Adrenal gland (tissue), 9 donors: ENCODE measurements at regions not wholly inside any gene's neighbourhood (a gene's known extent, or its start where the extent isn't known, plus 50 kb on each side); places are given as distances from the start of the nearest gene placed in this dataset.

ENCODE experiments used
- DNase-seq, 7 donors: peaks; one replicate each; pipeline ENCODE4 v3.0.0-alpha.2; 2019 to 2020
- H3K27ac ChIP-seq, 5 donors: fragments of 200-600 bp; sonication (generic) in 4 of 5; 1 replicate in 3 of 5; 2 replicates in 2 of 5; pipeline versions ENCODE4 v1.5.1 to v1.8.0; 2016 to 2020; ENCODE audit warnings: mild to moderate bottlenecking in 1 of 5
- H3K27me3 ChIP-seq: fragments of 200-600 bp; 2 replicates; pipeline ENCODE4 v1.8.0; 2021
- H3K36me3 ChIP-seq, 2 donors: fragments of 200-600 bp; replicated peaks in 1 of 2; 1 replicate in 1 of 2; 2 replicates in 1 of 2; pipeline versions ENCODE4 v1.5.1 to v1.8.0; 2018 to 2022
- H3K4me1 ChIP-seq, 2 donors: fragments of 200-600 bp; replicated peaks in 1 of 2; 1 replicate in 1 of 2; 2 replicates in 1 of 2; pipeline versions ENCODE4 v1.5.1 to v1.8.0; 2018 to 2021
- H3K4me3 ChIP-seq, 4 donors: fragments of 200-600 bp; sonication (generic) in 3 of 4; one replicate each; pipeline ENCODE4 v1.5.1; 2016 to 2018
- H3K9me3 ChIP-seq, 3 donors: fragments of 200-600 bp; sonication (generic) in 1 of 3; replicated peaks in 1 of 3; 1 replicate in 2 of 3; 2 replicates in 1 of 3; pipeline versions ENCODE4 v1.5.1 to v1.8.0; 2016 to 2021
- POLR2A ChIP-seq, 2 donors: fragments of 450-650 bp; IDR thresholded peaks; one replicate each; pipeline ENCODE4 v1.6.1; 2017; ENCODE audit warnings: antibody characterized with exemption in 2 of 2, mild to moderate bottlenecking in 2 of 2, moderate library complexity in 1 of 2
- WGBS, 4 donors: extraction: QIAGEN DNeasy Blood & Tissue Kit in 2 of 4; methylation state at CpG; one replicate each; pipeline versions ENCODE4 v1.1.5 to v1.1.7; 2013 to 2017; 5-methylcytosine and 5-hydroxymethylcytosine counted together
- intact Hi-C, 2 donors: fragments of 100-400 bp; cut with DNase I; formaldehyde crosslinking; loops; one replicate each; pipeline versions ENCODE4 v1.14.1 to v1.15.0; 2022 to 2023
- TF ChIP-seq, protein P1 (sequence below), 6 experiments: fragments of 450-650 bp in 4 of 6; fragments of 200-600 bp in 2 of 6; sonication (generic) in 1 of 6; IDR thresholded peaks; 1 replicate in 5 of 6; 2 replicates in 1 of 6; pipeline versions ENCODE4 v1.5.1 to v1.8.0; 2016 to 2021; ENCODE audit warnings: antibody characterized with exemption in 6 of 6, mild to moderate bottlenecking in 2 of 6, moderate library complexity in 1 of 6
- donor health status: healthy with polysubstance abuse.
- donor health status: Bipolar disorder and iron deficiency.
- donor health status: DM: yes; HTN: yes; CAD: no.
- donor health status: DM: no; HTN: no; CAD: no.
- donor health status: DM: no; HTN: no; CAD: no.

- Histone ChIP-seq H3K4me1 (no peaks in the 10 kb centered on the region), H3K36me3 (no peaks in the 10 kb centered on the region), H3K4me3 (no peak overlapping the region), H3K27ac (no peak overlapping the region), H3K27me3 (no peaks in the 10 kb centered on the region), H3K9me3 (no peaks in the 10 kb centered on the region)
- DNase-seq, result no peak
- TF ChIP-seq, protein P1, sequence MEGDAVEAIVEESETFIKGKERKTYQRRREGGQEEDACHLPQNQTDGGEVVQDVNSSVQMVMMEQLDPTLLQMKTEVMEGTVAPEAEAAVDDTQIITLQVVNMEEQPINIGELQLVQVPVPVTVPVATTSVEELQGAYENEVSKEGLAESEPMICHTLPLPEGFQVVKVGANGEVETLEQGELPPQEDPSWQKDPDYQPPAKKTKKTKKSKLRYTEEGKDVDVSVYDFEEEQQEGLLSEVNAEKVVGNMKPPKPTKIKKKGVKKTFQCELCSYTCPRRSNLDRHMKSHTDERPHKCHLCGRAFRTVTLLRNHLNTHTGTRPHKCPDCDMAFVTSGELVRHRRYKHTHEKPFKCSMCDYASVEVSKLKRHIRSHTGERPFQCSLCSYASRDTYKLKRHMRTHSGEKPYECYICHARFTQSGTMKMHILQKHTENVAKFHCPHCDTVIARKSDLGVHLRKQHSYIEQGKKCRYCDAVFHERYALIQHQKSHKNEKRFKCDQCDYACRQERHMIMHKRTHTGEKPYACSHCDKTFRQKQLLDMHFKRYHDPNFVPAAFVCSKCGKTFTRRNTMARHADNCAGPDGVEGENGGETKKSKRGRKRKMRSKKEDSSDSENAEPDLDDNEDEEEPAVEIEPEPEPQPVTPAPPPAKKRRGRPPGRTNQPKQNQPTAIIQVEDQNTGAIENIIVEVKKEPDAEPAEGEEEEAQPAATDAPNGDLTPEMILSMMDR (IDR thresholded peaks at IDR 0.05), result no peak
- no peak for TF ChIP-seq POLR2A (IDR thresholded peaks at IDR 0.05)
- intact Hi-C loops, result no loop called here
- WGBS, 4 donors, result 64 to 80% (median 67%) methylated on average over 4 of the region's 4 CpGs
Measured at GRCh38 chr7:94054130-94054529, 50.0 kb upstream of the BET1 start.

DNA sequence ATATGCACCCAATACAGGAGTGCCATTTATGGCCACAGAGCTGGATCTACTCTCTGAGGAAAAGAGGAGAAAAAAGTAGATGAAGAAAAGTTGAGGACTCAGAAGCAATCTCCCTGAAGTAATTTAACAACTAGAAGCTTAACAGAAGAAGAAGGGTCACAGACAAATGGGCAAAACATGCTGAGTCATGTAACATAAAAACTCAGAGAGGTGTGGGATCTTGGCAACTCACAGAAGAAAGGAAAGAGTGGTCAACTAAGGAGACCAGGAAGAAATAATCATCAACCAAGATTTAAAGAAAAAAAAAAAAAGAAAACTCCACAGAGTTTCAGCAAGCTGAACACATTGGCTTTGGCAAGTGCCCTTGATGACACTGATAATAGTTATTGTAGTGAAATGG is 51.8 kb upstream of the BET1 start:
- no peak for DNase-seq
- H3K4me3 ChIP-seq, result no peak overlapping the region
- no peak overlapping the region for H3K27ac ChIP-seq
- H3K9me3 ChIP-seq, result no peaks in the 10 kb centered on the region
- H3K4me1 ChIP-seq, result no peaks in the 10 kb centered on the region
- H3K36me3 ChIP-seq, result no peaks in the 10 kb centered on the region
- TF ChIP-seq, protein P1 (IDR thresholded peaks at IDR 0.05), result no peak
- no peak for TF ChIP-seq POLR2A (IDR thresholded peaks at IDR 0.05)
- intact Hi-C loops, result no loop called here
- H3K27me3 ChIP-seq, result no peaks in the 10 kb centered on the region

GRCh38 chr7:94056796-94057207 is 52.6 kb upstream of the BET1 start:
- Histone ChIP-seq H3K27ac (no peak overlapping the region), H3K4me1 (no peaks in the 10 kb centered on the region), H3K36me3 (no peaks in the 10 kb centered on the region), H3K27me3 (no peaks in the 10 kb centered on the region), H3K4me3 (no peak overlapping the region), H3K9me3 (no peaks in the 10 kb centered on the region)
- WGBS, 4 donors, result 42 to 59% (median 46%) methylated on average over 3 of the region's 3 CpGs
- DNase-seq, result no peak
- intact Hi-C loops, result no loop called here
- no peak for TF ChIP-seq POLR2A (IDR thresholded peaks at IDR 0.05)
- TF ChIP-seq, protein P1 (IDR thresholded peaks at IDR 0.05), result no peak

DNA sequence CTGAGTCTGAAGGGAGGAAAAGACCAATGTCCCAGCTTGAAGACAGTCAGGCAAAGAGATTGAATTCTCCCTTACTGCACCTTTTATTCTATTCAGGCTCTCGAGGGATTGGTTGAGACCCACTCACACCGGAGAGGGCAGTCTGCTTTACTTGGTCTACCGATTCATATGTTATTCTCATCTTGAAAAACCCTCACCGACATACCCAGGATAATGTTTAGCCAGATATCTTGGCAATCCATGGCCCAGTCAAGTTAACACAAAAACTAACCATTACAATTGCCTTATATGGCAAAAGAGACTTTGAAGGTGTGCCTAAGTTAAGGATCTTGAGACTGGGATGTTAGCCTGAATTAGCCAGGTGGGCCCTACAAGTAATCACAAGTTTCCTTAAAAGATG is 53.8 kb upstream of the BET1 start:
- H3K9me3 ChIP-seq, result no peaks in the 10 kb centered on the region
- intact Hi-C loops, result no loop called here
- TF ChIP-seq, protein P1 (IDR thresholded peaks at IDR 0.05), result no peak
- TF ChIP-seq POLR2A (IDR thresholded peaks at IDR 0.05), result no peak
- H3K27me3 ChIP-seq, result no peaks in the 10 kb centered on the region
- no peak overlapping the region for H3K27ac ChIP-seq
- no peaks in the 10 kb centered on the region for H3K36me3 ChIP-seq
- DNase-seq, result no peak
- H3K4me3 ChIP-seq, result no peak overlapping the region
- 89 to 95% (median 91%) methylated on average over 4 of the region's 4 CpGs for WGBS, 4 donors
- no peaks in the 10 kb centered on the region for H3K4me1 ChIP-seq
